Dermis blood vessel endothelial cell (primary cell): ENCODE measurements at regions not wholly inside any gene's neighbourhood (a gene's known extent, or its start where the extent isn't known, plus 50 kb on each side); places are given as distances from the start of the nearest gene placed in this dataset.
"Not testable (repeated sequence)": the region's sequence is repeated elsewhere in the genome, so short reads cannot be mapped to it uniquely, and the experiment has no call there.

Experiments
- DNase-seq: peaks from one replicate; pipeline ENCODE4 v3.0.0; 2010

DNA sequence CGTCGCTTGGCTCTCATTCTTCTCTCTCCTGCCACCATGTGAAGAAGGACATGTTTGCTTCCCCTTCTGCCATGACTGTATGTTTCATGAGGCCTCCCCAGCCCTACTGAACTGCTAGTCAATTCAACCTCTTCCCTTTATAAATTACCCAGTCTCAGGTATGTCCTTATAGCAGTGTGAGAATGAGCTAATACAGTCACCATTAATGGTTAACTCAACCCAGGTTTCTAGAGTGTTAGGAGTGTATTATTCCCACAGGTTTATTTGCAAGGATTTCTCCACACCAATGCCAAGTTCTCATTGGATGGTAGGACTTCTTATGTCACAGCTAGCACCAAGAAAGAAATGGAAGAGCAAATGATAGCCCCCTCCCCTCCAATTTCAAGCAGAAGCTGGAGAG lies 71.9 kb downstream of the DYNAP start:
- no peak for DNase-seq

- DNase-seq, result not testable (repeated sequence)
These were observed 78.7 kb downstream of the DYNAP start for GRCh38 chr18:54669701-54670100.

GRCh38 chr18:54671291-54671881 lies 80.3 kb downstream of the DYNAP start:
- DNase-seq, result peak; percentile 55

- DNase-seq, result no peak
These were observed 81.1 kb downstream of the DYNAP start for GRCh38 chr18:54672109-54672508.

DNA sequence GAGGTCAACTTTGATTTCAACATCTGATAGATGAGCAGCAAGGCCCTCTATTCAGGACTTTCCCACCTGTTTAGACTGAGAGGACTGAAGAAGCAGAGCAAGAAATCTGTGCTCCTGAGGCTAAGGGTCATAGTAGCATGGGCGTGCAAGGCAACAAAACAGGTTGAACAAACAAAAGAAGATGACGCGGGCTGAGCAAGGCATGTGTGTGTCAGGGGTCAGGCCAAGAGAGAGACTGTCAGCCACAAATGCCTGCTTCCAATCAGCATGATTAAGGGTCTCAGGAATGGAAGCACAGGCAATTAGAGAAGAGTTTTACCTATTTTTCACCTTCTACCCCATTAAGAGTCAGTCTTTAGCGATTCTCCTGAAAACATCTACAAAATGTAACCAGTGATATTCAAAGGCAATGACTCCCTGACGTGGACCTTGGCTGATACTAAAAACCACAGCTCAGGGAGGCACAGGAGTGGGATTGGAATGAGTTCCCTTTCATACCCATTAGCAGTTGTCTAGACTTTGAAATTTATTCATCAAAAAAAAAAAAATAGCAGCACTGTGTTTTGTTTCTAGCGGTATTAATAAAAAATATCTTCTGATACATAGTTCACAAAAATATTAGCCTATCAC lies 81.9 kb downstream of the DYNAP start:
- no peak for DNase-seq

DNA sequence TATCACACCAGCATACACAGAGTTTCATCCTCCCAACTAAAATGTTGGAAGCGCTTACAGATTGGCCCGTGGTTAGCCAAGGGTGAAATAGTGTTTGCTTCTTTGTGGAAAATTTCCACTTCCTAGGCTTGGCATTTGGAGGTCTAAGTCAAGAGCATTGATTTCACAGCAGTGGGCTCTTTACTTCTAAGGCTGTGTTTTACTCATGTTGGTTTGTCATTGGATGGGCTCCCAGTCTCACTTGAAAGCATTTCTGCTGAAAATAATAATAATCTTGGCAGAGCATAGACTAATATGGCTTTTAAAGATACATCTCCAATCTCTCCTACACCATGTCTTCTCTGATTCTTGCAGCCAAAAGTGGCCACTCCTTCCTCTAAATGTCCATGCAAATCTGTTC lies 82.9 kb downstream of the DYNAP start:
- no peak for DNase-seq

- no peak for DNase-seq
These were observed 84.0 kb downstream of the DYNAP start for GRCh38 chr18:54675076-54675475.

- peak; percentile 67 for DNase-seq
These were observed 88.5 kb downstream of the DYNAP start for GRCh38 chr18:54679318-54680149.

- DNase-seq, result peak; percentile 1
These were observed 93.7 kb downstream of the DYNAP start for GRCh38 chr18:54684784-54685183.

DNA sequence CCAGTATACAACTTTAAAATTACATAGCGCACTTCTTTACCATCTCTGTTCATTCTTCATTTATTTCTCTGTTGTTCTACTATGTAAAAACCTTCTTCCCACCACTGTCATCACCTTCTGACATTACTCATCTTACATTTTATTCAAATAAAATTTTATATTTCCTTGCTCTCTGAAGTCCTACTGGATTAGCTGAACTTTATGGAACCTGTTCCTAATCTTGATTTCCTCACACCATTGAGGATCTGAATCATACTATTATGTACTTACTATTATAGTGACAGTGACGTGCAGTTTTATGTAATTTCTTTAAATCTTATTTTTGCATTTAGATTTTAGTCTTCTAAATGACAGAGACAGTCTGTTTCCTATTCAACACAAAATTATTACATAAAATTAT lies 98.3 kb downstream of the DYNAP start:
- no peak for DNase-seq

GRCh38 chr18:54690198-54690597 lies 99.2 kb downstream of the DYNAP start:
- DNase-seq, result no peak

DNA sequence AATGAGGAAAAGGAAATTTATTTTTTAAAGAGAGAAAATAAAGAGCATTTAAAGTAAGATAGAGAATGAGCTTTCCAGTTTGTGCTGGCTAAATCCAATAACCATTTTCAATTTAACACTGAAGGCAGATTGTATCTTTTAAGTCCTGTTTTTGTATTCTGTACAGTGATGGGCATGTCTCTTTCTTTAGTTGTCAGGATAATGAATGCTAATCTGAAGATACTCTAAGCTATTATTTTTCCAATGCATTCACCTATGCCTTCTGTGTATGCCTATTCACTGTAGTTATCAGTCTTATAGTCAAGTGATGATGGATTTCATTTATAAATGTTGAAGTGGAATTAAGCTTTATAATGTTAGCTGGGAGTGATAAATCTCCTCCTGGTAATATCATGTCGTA lies 101.4 kb downstream of the DYNAP start:
- DNase-seq, result no peak

- DNase-seq, result no peak
These were observed 105.7 kb downstream of the DYNAP start for GRCh38 chr18:54696616-54697293.

GRCh38 chr18:54700580-54700979 lies 109.5 kb downstream of the DYNAP start:
- no peak for DNase-seq

DNA sequence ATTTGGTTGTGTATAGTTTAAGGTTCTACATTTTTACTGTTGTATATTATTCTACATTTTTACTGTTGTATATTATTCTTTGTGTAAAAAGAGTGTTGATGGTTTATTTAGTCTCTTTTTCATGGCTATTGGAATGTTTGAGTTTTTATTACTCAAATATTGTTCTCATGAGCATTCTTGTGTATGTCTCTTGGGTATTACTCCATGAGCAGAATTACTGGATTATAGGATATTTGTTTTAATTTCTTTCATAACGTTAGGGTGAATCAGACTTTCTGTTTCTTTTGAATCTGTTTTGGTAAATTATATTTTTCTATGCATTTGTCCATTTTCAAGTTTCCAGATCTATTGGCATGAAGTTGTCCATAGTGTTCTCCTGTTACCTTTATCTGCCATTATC lies 111.6 kb downstream of the DYNAP start:
- no peak for DNase-seq

GRCh38 chr18:54710074-54710899 lies 118.0 kb upstream of the RAB27B start:
- no peak for DNase-seq

DNA sequence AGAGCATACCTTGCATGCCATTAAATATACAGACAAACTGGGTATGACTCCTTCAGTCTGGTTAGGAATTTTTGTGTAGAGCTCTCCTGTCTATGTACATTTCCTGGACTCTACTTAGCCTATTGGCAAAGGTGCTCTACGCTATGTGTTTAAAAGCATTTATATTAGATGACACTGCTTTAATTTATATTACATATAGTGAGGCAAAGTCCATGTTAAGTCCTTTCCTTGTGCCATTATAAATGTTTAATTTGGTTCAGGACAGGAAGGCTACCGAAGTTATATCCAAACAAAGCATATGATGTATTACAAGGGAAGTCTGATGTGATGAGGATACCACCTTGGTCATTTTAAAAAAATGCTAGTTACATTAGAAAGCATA lies 117.4 kb upstream of the RAB27B start:
- DNase-seq, result no peak

- no peak for DNase-seq
These were observed 116.0 kb upstream of the RAB27B start for GRCh38 chr18:54712306-54712705.

DNA sequence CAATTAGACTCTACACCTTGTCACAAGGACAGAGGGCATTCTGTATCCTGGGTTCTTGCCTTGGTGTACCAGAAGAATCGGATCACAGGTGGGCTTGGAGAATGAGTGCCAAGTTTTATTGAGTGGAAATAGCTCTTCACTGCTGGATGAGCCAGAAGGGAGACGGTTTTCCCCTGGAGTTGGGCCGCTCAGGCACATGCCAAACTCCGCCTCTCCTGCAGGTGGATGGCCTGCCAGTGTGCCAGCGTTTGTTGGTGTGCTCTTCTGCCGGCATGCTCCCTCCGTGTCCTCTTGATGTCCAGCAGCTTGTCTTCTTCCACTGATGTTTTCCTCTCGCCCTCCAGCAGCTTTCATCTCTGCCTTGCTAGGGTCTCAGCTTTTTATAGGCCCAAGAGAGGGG lies 115.5 kb upstream of the RAB27B start:
- DNase-seq, result no peak

DNA sequence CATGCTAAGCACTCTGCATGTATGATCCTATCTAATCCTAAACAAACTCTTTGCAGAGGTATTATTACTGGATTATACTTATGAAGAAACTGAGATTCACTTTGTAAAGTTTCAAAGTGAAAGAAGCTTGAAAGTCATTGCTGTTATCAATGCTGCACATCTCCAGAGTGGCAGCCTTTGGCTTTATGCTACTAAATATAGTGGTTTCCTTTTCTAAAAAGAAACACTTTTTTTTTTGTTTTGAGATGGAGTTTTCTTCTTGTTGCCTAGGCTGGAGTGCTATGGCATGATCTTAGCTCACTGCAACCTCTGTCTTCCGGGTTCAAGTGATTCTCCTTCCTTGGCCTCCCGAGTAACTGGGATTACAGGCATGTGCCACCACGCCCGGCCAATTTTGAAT lies 114.9 kb upstream of the RAB27B start:
- DNase-seq, result no peak

- no peak for DNase-seq
These were observed 113.4 kb upstream of the RAB27B start for GRCh38 chr18:54714851-54715250.

- DNase-seq, result no peak
These were observed 111.7 kb upstream of the RAB27B start for GRCh38 chr18:54716586-54716985.
